SK-N-SH (cell line): ENCODE measurements at regions not wholly inside any gene's neighbourhood (a gene's known extent, or its start where the extent isn't known, plus 50 kb on each side); places are given as distances from the start of the nearest gene placed in this dataset.

Experiments used
- EP300 ChIP-seq, 2 experiments: IDR thresholded peaks; 2 replicates each; pipeline versions ENCODE4 v1.4.0 to v1.6.1; 2012; ENCODE audit warnings: borderline replicate concordance in 1 of 2, low read depth in 1 of 2, low read length in 1 of 2
- NRF1 ChIP-seq: IDR thresholded peaks from 2 replicates; pipeline ENCODE4 v1.6.1; 2012; ENCODE audit warnings: low read depth, mild to moderate bottlenecking, low read length
- POLR2AphosphoS5 ChIP-seq: IDR thresholded peaks from 2 replicates; pipeline ENCODE4 v1.6.1; 2012; ENCODE audit warnings: low read depth, low read length
- RFX5 ChIP-seq: IDR thresholded peaks from 2 replicates; pipeline ENCODE4 v1.6.1; 2012; ENCODE audit warnings: mild to moderate bottlenecking, improper control_type of control experiment, low read length
- TCF12 ChIP-seq: IDR thresholded peaks from 2 replicates; pipeline ENCODE4 v1.4.0; 2012
- TEAD4 ChIP-seq: IDR thresholded peaks from 2 replicates; pipeline ENCODE4 v1.4.0; 2012; ENCODE audit warnings: mild to moderate bottlenecking, borderline replicate concordance; ENCODE audit not compliant: insufficient read depth
- TF ChIP-seq, protein P1 (sequence below): fragments of 200-600 bp; sonication (generic); IDR thresholded peaks from 2 replicates; pipeline ENCODE4 v1.6.1; 2017; ENCODE audit warnings: antibody characterized with exemption, mild to moderate bottlenecking, moderate library complexity
- TF ChIP-seq, protein P2 (sequence below): IDR thresholded peaks from 2 replicates; pipeline ENCODE4 v1.6.1; 2012; ENCODE audit warnings: mild to moderate bottlenecking, low read depth, low read length, moderate library complexity

DNA sequence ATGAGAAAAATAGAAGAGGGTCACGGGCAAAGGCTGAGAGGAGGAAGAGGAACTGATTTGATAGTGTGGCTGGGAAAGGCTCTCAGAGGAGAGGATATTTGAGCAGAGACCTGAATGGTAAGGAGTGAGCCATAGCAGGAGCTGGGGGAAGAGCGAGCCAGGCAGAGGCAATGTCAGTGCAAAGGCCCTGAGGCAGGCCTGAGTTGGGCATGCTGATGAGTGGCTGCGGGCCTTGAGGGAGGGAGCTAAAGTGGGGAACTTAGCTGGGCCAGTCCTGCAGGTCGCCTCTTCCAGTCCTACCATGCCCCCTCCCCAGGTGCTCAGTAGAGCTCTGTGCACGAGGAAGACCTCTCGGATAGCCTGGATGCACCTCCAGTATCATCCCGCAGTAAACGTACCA is 55.4 kb upstream of the FGFR2 start:
- no peak for TF ChIP-seq NRF1
- no peak for TF ChIP-seq RFX5
- no peak for TF ChIP-seq TEAD4
- TF ChIP-seq TCF12: no peak
- TF ChIP-seq, protein P1, sequence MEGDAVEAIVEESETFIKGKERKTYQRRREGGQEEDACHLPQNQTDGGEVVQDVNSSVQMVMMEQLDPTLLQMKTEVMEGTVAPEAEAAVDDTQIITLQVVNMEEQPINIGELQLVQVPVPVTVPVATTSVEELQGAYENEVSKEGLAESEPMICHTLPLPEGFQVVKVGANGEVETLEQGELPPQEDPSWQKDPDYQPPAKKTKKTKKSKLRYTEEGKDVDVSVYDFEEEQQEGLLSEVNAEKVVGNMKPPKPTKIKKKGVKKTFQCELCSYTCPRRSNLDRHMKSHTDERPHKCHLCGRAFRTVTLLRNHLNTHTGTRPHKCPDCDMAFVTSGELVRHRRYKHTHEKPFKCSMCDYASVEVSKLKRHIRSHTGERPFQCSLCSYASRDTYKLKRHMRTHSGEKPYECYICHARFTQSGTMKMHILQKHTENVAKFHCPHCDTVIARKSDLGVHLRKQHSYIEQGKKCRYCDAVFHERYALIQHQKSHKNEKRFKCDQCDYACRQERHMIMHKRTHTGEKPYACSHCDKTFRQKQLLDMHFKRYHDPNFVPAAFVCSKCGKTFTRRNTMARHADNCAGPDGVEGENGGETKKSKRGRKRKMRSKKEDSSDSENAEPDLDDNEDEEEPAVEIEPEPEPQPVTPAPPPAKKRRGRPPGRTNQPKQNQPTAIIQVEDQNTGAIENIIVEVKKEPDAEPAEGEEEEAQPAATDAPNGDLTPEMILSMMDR: no peak
- TF ChIP-seq POLR2AphosphoS5: no peak
- TF ChIP-seq EP300 (IDR thresholded peaks at IDR 0.05; ENCODE audit: borderline replicate concordance in 1 of 2, low read depth in 1 of 2, low read length in 1 of 2): no peak
- TF ChIP-seq, protein P2, sequence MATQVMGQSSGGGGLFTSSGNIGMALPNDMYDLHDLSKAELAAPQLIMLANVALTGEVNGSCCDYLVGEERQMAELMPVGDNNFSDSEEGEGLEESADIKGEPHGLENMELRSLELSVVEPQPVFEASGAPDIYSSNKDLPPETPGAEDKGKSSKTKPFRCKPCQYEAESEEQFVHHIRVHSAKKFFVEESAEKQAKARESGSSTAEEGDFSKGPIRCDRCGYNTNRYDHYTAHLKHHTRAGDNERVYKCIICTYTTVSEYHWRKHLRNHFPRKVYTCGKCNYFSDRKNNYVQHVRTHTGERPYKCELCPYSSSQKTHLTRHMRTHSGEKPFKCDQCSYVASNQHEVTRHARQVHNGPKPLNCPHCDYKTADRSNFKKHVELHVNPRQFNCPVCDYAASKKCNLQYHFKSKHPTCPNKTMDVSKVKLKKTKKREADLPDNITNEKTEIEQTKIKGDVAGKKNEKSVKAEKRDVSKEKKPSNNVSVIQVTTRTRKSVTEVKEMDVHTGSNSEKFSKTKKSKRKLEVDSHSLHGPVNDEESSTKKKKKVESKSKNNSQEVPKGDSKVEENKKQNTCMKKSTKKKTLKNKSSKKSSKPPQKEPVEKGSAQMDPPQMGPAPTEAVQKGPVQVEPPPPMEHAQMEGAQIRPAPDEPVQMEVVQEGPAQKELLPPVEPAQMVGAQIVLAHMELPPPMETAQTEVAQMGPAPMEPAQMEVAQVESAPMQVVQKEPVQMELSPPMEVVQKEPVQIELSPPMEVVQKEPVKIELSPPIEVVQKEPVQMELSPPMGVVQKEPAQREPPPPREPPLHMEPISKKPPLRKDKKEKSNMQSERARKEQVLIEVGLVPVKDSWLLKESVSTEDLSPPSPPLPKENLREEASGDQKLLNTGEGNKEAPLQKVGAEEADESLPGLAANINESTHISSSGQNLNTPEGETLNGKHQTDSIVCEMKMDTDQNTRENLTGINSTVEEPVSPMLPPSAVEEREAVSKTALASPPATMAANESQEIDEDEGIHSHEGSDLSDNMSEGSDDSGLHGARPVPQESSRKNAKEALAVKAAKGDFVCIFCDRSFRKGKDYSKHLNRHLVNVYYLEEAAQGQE: no peak
